ENCODE measurements at regions not wholly inside any gene's neighbourhood (a gene's known extent, or its start where the extent isn't known, plus 50 kb on each side); places are given as distances from the start of the nearest gene placed in this dataset.

- no peak for TF ChIP-seq CTCF (IDR thresholded peaks at IDR 0.05; ENCODE audit: low read depth, low read length, missing control alignments)
- H3K4me3 ChIP-seq (ENCODE audit: low read depth, low read length) = no peak overlapping the region
- in situ Hi-C loops (cut with HindIII; ENCODE audit: low sequenced_read_pairs) = no loop called here
- no peak for DNase-seq (ENCODE audit: low read depth)
These were observed 293.9 kb downstream of the KCNC2 start for GRCh38 chr12:74915718-74916117.

- TF ChIP-seq CTCF (IDR thresholded peaks at IDR 0.05; ENCODE audit: low read depth, low read length, missing control alignments) = no peak
- no peak for DNase-seq (ENCODE audit: low read depth)
- in situ Hi-C loops (cut with HindIII; ENCODE audit: low sequenced_read_pairs) = no loop called here
- H3K4me3 ChIP-seq (ENCODE audit: low read depth, low read length) = no peak overlapping the region
These were observed 291.9 kb downstream of the KCNC2 start for GRCh38 chr12:74917743-74918142.

GRCh38 chr12:74918291-74918690, 291.3 kb downstream of the KCNC2 start:
- DNase-seq (ENCODE audit: low read depth) = no peak
- TF ChIP-seq CTCF (IDR thresholded peaks at IDR 0.05; ENCODE audit: low read depth, low read length, missing control alignments) = no peak
- H3K4me3 ChIP-seq (ENCODE audit: low read depth, low read length) = no peak overlapping the region
- in situ Hi-C loops (cut with HindIII; ENCODE audit: low sequenced_read_pairs) = no loop called here

- in situ Hi-C loops (cut with HindIII; ENCODE audit: low sequenced_read_pairs) = no loop called here
- no peak for TF ChIP-seq CTCF (IDR thresholded peaks at IDR 0.05; ENCODE audit: low read depth, low read length, missing control alignments)
- H3K4me3 ChIP-seq (ENCODE audit: low read depth, low read length) = no peak overlapping the region
- no peak for DNase-seq (ENCODE audit: low read depth)
These were observed 287.5 kb downstream of the KCNC2 start for GRCh38 chr12:74922117-74922516.

GRCh38 chr12:74922642-74923041, 287.0 kb downstream of the KCNC2 start:
- no peak for DNase-seq (ENCODE audit: low read depth)
- H3K4me3 ChIP-seq (ENCODE audit: low read depth, low read length) = no peak overlapping the region
- TF ChIP-seq CTCF (IDR thresholded peaks at IDR 0.05; ENCODE audit: low read depth, low read length, missing control alignments) = no peak
- in situ Hi-C loops (cut with HindIII; ENCODE audit: low sequenced_read_pairs) = no loop called here

- in situ Hi-C loops (cut with HindIII; ENCODE audit: low sequenced_read_pairs) = no loop called here
- DNase-seq (ENCODE audit: low read depth) = no peak
- no peak for TF ChIP-seq CTCF (IDR thresholded peaks at IDR 0.05; ENCODE audit: low read depth, low read length, missing control alignments)
- H3K4me3 ChIP-seq (ENCODE audit: low read depth, low read length) = no peak overlapping the region
These were observed 268.0 kb downstream of the KCNC2 start for GRCh38 chr12:74941670-74942069.

- no peak overlapping the region for H3K4me3 ChIP-seq (ENCODE audit: low read depth, low read length)
- TF ChIP-seq CTCF (IDR thresholded peaks at IDR 0.05; ENCODE audit: low read depth, low read length, missing control alignments) = no peak
- no peak for DNase-seq (ENCODE audit: low read depth)
- in situ Hi-C loops (cut with HindIII; ENCODE audit: low sequenced_read_pairs) = no loop called here
These were observed 263.9 kb downstream of the KCNC2 start for GRCh38 chr12:74945771-74946198.
